VCaP (cell line): ENCODE measurements at regions not wholly inside any gene's neighbourhood (a gene's known extent, or its start where the extent isn't known, plus 50 kb on each side); places are given as distances from the start of the nearest gene placed in this dataset.

ENCODE experiments used
- H3K27ac ChIP-seq: fragments of 450-650 bp; 2 replicates; pipeline ENCODE4 v1.5.1; 2017
- TF ChIP-seq, protein P1 (sequence below): fragments of 450-650 bp; conservative IDR thresholded peaks from 2 replicates; pipeline ENCODE4 v1.5.1; 2017; ENCODE audit warnings: mild to moderate bottlenecking, moderate library complexity

GRCh38 chr6:94350833-94351232 is 931.5 kb upstream of the EPHA7 start:
- no peak overlapping the region for H3K27ac ChIP-seq
- TF ChIP-seq, protein P1, sequence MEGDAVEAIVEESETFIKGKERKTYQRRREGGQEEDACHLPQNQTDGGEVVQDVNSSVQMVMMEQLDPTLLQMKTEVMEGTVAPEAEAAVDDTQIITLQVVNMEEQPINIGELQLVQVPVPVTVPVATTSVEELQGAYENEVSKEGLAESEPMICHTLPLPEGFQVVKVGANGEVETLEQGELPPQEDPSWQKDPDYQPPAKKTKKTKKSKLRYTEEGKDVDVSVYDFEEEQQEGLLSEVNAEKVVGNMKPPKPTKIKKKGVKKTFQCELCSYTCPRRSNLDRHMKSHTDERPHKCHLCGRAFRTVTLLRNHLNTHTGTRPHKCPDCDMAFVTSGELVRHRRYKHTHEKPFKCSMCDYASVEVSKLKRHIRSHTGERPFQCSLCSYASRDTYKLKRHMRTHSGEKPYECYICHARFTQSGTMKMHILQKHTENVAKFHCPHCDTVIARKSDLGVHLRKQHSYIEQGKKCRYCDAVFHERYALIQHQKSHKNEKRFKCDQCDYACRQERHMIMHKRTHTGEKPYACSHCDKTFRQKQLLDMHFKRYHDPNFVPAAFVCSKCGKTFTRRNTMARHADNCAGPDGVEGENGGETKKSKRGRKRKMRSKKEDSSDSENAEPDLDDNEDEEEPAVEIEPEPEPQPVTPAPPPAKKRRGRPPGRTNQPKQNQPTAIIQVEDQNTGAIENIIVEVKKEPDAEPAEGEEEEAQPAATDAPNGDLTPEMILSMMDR = no peak

DNA sequence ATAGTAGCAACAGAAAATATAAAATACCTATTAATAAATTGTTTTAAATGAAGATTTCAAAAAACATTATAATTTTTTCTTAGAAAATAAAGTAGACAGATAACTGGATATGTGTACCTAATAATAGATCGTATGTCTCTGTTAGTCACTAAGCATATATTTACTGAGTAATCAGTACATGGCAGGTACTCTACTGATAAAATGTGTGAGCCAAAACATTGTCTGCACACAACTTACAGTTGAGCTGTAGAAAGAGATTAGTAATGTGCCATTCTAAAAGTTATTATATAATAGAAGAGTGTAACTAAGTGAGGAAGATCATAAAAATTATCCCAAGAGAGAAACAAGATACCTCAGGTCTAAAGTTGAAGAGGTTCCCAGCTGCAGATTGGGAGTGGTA is 929.9 kb upstream of the EPHA7 start:
- TF ChIP-seq, protein P1 = no peak

GRCh38 chr6:94344866-94345265 is 925.5 kb upstream of the EPHA7 start:
- H3K27ac ChIP-seq = no peak overlapping the region
- TF ChIP-seq, protein P1 = no peak

More for the DNA sequence above, 929.9 kb upstream of the EPHA7 start:
- H3K27ac ChIP-seq = no peak overlapping the region

DNA sequence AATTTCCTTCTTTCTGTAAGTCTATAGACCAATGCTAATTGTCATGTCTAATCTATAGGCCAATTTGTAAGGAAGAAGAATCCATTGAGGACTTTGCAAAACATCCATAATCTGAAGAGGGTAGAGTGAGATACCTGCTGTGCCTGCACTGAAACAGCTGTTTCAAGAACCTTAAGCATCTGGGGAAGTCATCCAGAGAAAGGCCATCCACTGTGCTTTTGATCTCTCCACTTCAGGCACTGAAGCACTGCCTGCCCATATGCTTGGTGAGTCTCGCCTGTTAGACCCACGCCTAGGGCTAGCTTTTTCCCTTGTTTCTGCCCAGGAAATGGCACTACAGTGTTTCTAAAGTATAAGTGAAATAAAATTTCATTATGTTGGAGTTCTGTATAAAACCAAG is 921.8 kb upstream of the EPHA7 start:
- TF ChIP-seq, protein P1 = no peak
- H3K27ac ChIP-seq = no peak overlapping the region

- no peak overlapping the region for H3K27ac ChIP-seq
- TF ChIP-seq, protein P1 = peak; percentile 78
These were observed 904.5 kb upstream of the EPHA7 start for GRCh38 chr6:94323853-94324252.

GRCh38 chr6:94300424-94301144 is 881.2 kb upstream of the EPHA7 start:
- TF ChIP-seq, protein P1 = no peak
- no peak overlapping the region for H3K27ac ChIP-seq

- no peak overlapping the region for H3K27ac ChIP-seq
- TF ChIP-seq, protein P1 = no peak
These were observed 869.8 kb upstream of the EPHA7 start for GRCh38 chr6:94289131-94289530.
